ENCODE measurements at regions not wholly inside any gene's neighbourhood (a gene's known extent, or its start where the extent isn't known, plus 50 kb on each side); places are given as distances from the start of the nearest gene placed in this dataset.

DNA sequence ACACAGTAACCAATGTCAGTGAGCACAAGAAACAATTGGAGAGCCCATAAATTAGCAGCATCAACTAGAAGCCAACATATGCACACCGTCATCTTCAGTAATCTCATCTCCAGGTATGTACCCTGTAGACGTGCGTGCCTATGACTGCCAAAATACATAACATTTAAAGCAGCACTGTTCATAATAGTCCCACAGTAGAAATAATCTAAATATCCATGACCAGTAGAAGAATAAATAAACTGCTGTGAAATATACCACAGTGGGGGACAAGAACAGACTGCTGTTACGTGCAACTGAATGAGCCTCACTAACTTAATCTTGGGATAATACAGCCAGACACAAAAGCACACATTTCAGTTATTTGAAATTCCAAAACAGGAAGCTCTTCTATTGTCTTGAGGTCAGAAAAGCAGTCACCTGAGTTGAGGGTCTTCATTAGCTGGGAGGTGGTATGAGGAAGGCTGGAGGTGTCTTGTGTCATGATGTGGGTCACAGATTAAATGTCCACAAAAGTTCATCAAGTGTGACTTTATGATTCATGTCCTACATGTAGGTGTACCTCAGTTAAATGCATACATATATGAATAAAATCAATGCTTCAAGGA lies 454.2 kb upstream of the AKR1E2 start:
- Histone ChIP-seq H3K4me1 (ENCODE audit: control insufficient read depth, insufficient read depth, low read length) (no peaks in the 10 kb centered on the region), H3K36me3 (ENCODE audit: control insufficient read depth, insufficient read depth, low read length) (no peaks in the 10 kb centered on the region), H3K9me3 (ENCODE audit: control insufficient read depth, insufficient read depth, low read length) (no peaks in the 10 kb centered on the region), H3K27me3 (ENCODE audit: control insufficient read depth, insufficient read depth, low read length) (no peaks in the 10 kb centered on the region), H3K9ac (ENCODE audit: low read depth, low read length) (no peak overlapping the region), H3K4me3 (ENCODE audit: low read depth, low read length) (no peak overlapping the region), H3K27ac (ENCODE audit: low read depth, low read length) (no peak overlapping the region)

DNA sequence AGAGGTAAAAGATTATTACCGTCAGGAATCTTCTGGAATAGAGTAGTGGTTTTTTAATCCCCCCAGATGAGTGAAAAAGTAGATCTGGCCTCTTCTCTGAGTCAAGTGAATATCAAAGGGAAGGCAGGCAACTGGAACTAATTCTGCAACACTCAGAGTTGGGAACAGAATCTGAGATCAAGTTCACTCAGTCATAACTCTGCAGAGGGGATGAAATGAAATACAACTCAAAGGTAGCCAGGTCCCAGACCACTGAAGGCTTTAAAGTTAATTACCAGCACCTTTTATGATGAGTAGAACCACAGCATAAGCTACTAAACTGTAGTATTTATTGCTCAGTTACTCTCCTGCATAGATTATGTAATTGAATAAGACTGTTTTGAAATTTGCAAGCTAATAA lies 455.6 kb upstream of the AKR1E2 start:
- no peak overlapping the region for H3K27ac ChIP-seq (ENCODE audit: low read depth, low read length)
- H3K9ac ChIP-seq (ENCODE audit: low read depth, low read length) = no peak overlapping the region
- no peak overlapping the region for H3K4me3 ChIP-seq (ENCODE audit: low read depth, low read length)
- no peaks in the 10 kb centered on the region for H3K9me3 ChIP-seq (ENCODE audit: control insufficient read depth, insufficient read depth, low read length)
- H3K36me3 ChIP-seq (ENCODE audit: control insufficient read depth, insufficient read depth, low read length) = no peaks in the 10 kb centered on the region
- H3K27me3 ChIP-seq (ENCODE audit: control insufficient read depth, insufficient read depth, low read length) = no peaks in the 10 kb centered on the region
- H3K4me1 ChIP-seq (ENCODE audit: control insufficient read depth, insufficient read depth, low read length) = no peaks in the 10 kb centered on the region

DNA sequence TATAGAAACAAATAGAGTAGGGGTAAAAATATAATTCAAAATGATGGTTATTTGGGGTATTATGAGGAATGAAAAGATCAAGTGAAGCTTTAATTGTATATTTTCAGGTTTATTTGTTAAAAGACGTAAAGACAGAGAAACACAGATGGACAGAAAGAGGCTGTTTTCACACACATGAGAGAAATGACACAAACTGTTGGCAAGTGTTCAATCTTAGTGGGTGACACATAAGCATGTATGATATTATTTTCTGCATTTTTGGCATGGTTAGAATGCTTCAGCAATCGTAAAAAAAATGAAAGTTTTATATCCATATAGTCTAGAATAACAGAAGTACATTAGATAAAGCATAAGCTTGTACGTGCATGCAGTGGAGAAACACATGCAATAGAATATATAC lies 464.4 kb upstream of the AKR1E2 start:
- H3K27me3 ChIP-seq (ENCODE audit: control insufficient read depth, insufficient read depth, low read length) = no peaks in the 10 kb centered on the region
- 0 out of 2 replicates have a peak, but pooled peaks cover 7% of the 10 kb centered on the region for H3K4me1 ChIP-seq (ENCODE audit: control insufficient read depth, insufficient read depth, low read length)
- H3K9me3 ChIP-seq (ENCODE audit: control insufficient read depth, insufficient read depth, low read length) = no peaks in the 10 kb centered on the region
- H3K4me3 ChIP-seq (ENCODE audit: low read depth, low read length) = no peak overlapping the region
- no peak overlapping the region for H3K27ac ChIP-seq (ENCODE audit: low read depth, low read length)
- H3K36me3 ChIP-seq (ENCODE audit: control insufficient read depth, insufficient read depth, low read length) = no peaks in the 10 kb centered on the region
- H3K9ac ChIP-seq (ENCODE audit: low read depth, low read length) = no peak overlapping the region

DNA sequence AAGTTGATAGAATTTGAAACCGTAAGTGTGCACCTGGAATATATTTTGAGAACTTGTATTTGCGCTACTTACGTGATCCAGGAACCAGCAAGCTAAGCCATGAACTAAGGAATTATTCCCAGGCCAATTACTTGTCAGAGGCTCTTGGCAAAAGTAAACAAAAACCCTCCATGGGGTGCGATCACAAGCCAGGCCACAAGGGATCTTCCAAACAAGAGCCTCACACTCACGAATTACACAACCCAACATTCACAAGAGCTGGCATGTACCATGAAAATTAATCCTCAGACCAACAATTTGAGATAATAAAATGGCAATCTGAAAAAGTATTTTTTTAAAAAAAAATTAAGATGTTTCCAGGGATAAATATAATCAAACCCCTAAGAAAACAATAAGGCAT lies 467.0 kb upstream of the AKR1E2 start:
- Histone ChIP-seq H3K9me3 (ENCODE audit: control insufficient read depth, insufficient read depth, low read length) (no peaks in the 10 kb centered on the region), H3K9ac (ENCODE audit: low read depth, low read length) (no peak overlapping the region), H3K27me3 (ENCODE audit: control insufficient read depth, insufficient read depth, low read length) (no peaks in the 10 kb centered on the region), H3K4me1 (ENCODE audit: control insufficient read depth, insufficient read depth, low read length) (0 out of 2 replicates have a peak, but pooled peaks cover 7% of the 10 kb centered on the region), H3K4me3 (ENCODE audit: low read depth, low read length) (no peak overlapping the region), H3K27ac (ENCODE audit: low read depth, low read length) (no peak overlapping the region), H3K36me3 (ENCODE audit: control insufficient read depth, insufficient read depth, low read length) (no peaks in the 10 kb centered on the region)

DNA sequence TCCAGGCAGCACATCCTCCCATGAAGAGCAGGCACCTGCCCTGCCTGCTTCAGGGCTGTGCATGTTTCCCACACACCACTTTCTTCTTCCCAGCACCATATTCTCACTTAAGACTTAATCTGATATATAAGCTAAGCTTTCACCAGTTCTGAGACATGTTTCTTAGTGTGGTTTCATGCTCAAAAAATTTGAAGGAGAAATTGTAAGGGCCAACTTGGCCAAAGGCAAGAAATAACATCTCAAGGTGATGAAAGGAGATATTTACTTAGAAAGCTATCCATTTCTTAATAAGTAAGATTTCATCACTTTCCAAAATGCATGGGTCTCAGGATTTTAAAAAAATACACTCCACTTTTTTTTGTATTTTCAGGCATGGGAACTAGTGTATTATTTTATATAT lies 468.1 kb upstream of the AKR1E2 start:
- Histone ChIP-seq H3K27ac (ENCODE audit: low read depth, low read length) (no peak overlapping the region), H3K27me3 (ENCODE audit: control insufficient read depth, insufficient read depth, low read length) (no peaks in the 10 kb centered on the region), H3K9me3 (ENCODE audit: control insufficient read depth, insufficient read depth, low read length) (no peaks in the 10 kb centered on the region), H3K4me1 (ENCODE audit: control insufficient read depth, insufficient read depth, low read length) (0 out of 2 replicates have a peak, but pooled peaks cover 7% of the 10 kb centered on the region), H3K4me3 (ENCODE audit: low read depth, low read length) (no peak overlapping the region), H3K36me3 (ENCODE audit: control insufficient read depth, insufficient read depth, low read length) (no peaks in the 10 kb centered on the region), H3K9ac (ENCODE audit: low read depth, low read length) (no peak overlapping the region)

DNA sequence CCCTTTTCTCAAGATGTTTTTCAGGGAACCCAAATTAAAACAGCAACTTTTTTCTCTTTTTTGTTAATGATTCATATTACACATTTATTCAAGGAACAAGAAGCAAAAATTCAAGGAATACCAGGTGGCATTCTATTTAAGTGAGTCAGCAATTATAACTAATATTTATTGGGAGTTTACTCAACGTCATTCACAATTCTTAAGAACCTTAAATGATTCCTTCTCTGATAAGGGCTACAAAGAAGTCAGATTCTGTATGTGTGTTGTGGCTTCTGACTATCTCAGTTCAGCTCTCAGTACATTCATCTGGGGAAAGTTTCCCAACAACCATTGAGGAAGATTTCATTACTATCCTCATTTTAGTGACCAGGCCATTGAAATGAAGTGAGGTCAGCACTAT lies 470.7 kb upstream of the AKR1E2 start:
- H3K9ac ChIP-seq (ENCODE audit: low read depth, low read length) = no peak overlapping the region
- H3K36me3 ChIP-seq (ENCODE audit: control insufficient read depth, insufficient read depth, low read length) = no peaks in the 10 kb centered on the region
- no peak overlapping the region for H3K27ac ChIP-seq (ENCODE audit: low read depth, low read length)
- H3K4me3 ChIP-seq (ENCODE audit: low read depth, low read length) = no peak overlapping the region
- no peaks in the 10 kb centered on the region for H3K27me3 ChIP-seq (ENCODE audit: control insufficient read depth, insufficient read depth, low read length)
- no peaks in the 10 kb centered on the region for H3K9me3 ChIP-seq (ENCODE audit: control insufficient read depth, insufficient read depth, low read length)
- H3K4me1 ChIP-seq (ENCODE audit: control insufficient read depth, insufficient read depth, low read length) = peaks cover 11% of the 10 kb centered on the region; the same call in 1 of the 2 replicates

DNA sequence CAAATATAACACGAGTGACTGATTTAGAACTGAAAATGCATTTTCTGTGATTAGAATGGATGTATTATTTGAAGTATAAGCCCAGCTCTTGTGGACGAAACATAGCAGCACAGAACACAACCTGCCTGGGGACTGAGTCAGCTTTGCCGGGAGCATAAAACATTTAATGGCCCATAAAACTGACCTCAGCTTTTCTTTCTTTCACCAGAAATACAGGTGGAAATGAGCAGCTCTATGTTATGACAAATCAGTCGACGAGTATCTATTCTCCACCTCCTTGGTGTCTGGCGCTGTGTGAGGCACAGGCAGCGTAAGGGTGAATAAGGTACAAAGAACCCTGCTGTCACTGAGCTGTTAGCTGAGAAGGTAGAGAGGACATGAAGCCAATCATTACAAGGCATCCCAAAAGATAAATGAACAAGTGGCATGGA lies 471.6 kb upstream of the AKR1E2 start:
- H3K4me1 ChIP-seq (ENCODE audit: control insufficient read depth, insufficient read depth, low read length) = peaks cover 11% of the 10 kb centered on the region; the same call in 1 of the 2 replicates
- H3K36me3 ChIP-seq (ENCODE audit: control insufficient read depth, insufficient read depth, low read length) = no peaks in the 10 kb centered on the region
- no peak overlapping the region for H3K4me3 ChIP-seq (ENCODE audit: low read depth, low read length)
- H3K27me3 ChIP-seq (ENCODE audit: control insufficient read depth, insufficient read depth, low read length) = no peaks in the 10 kb centered on the region
- H3K9ac ChIP-seq (ENCODE audit: low read depth, low read length) = no peak overlapping the region
- no peaks in the 10 kb centered on the region for H3K9me3 ChIP-seq (ENCODE audit: control insufficient read depth, insufficient read depth, low read length)
- no peak overlapping the region for H3K27ac ChIP-seq (ENCODE audit: low read depth, low read length)

DNA sequence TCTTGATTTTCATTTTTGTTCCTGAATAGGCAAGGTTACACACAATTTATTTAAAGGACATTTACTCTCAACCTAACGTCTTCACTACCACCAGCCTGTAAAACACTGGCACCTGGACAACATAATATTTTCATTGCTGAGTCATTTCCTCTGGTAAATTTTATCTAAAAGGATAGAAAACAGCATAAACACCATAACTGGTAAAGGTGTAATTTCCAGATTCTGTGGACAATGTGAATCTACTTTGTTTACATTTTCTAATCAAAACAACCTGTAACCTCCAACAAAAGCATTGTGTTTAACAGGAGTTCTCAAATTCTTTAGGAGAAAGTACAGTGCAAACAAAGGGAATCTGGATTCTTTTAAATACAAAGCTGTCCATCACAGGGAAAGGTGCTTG lies 472.0 kb upstream of the AKR1E2 start:
- Histone ChIP-seq H3K4me1 (ENCODE audit: control insufficient read depth, insufficient read depth, low read length) (peaks cover 9% of the 10 kb centered on the region; the same call in 1 of the 2 replicates), H3K27me3 (ENCODE audit: control insufficient read depth, insufficient read depth, low read length) (no peaks in the 10 kb centered on the region), H3K27ac (ENCODE audit: low read depth, low read length) (no peak overlapping the region), H3K4me3 (ENCODE audit: low read depth, low read length) (no peak overlapping the region), H3K9ac (ENCODE audit: low read depth, low read length) (no peak overlapping the region), H3K36me3 (ENCODE audit: control insufficient read depth, insufficient read depth, low read length) (no peaks in the 10 kb centered on the region), H3K9me3 (ENCODE audit: control insufficient read depth, insufficient read depth, low read length) (no peaks in the 10 kb centered on the region)

DNA sequence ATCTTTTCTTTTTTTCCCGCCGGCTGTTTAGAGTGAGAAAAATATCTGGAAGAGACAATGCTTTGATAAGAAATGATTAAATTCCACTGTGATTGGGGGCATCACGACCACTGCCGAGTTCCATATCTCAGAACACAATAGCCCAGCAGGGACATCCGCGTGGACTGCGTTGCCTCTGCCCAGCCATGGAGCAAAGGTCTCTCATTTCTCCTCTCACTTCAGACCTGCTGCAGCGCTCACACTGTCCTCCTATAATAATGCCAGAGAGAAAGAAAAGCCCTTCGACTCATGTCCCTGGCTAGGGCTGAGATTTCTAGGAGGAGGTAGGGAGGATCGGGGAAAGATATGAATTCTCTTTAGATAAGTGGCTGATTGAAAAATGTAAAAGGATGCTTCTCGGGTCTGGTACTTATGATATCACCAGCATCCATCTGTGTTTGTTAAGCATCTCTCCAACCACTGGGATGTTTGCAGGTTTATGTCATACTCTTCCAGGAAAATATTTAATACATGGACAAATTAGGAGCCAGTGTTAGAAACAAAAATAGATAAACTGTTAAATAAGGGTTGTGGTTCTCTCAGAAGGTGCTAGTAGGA lies 472.9 kb upstream of the AKR1E2 start:
- Histone ChIP-seq H3K27me3 (ENCODE audit: control insufficient read depth, insufficient read depth, low read length) (no peaks in the 10 kb centered on the region), H3K27ac (ENCODE audit: low read depth, low read length) (no peak overlapping the region), H3K4me1 (ENCODE audit: control insufficient read depth, insufficient read depth, low read length) (peaks cover 4% of the 10 kb centered on the region; the same call in 1 of the 2 replicates), H3K4me3 (ENCODE audit: low read depth, low read length) (no peak overlapping the region), H3K9me3 (ENCODE audit: control insufficient read depth, insufficient read depth, low read length) (no peaks in the 10 kb centered on the region), H3K36me3 (ENCODE audit: control insufficient read depth, insufficient read depth, low read length) (no peaks in the 10 kb centered on the region), H3K9ac (ENCODE audit: low read depth, low read length) (no peak overlapping the region)

DNA sequence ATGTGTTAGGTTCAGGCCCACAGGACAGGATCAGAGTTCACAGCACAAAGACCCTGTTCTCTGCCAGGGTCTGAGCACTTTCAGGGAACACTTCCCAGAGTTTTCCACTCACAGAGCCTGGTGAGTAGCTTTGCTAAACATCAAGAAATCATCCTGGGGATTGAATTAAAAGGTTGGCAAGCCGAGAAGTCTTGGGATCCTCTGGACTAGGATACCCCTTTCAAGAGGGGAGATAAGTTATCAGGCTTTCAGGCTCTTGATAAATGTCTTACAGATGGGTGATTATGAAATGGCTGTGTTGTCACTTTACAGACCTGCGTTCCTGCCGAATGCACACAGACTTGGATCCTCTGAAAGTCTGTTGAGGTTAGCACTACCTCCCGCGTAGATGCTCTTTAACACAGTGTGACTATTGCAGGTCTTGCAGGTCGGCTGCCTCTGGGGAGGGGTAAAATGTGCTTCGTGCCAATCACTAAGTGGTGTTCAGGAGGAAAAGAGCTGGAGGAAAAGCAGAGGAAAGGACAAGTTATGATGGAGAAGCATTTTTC lies 473.5 kb upstream of the AKR1E2 start:
- Histone ChIP-seq H3K9me3 (ENCODE audit: control insufficient read depth, insufficient read depth, low read length) (no peaks in the 10 kb centered on the region), H3K9ac (ENCODE audit: low read depth, low read length) (no peak overlapping the region), H3K27me3 (ENCODE audit: control insufficient read depth, insufficient read depth, low read length) (no peaks in the 10 kb centered on the region), H3K36me3 (ENCODE audit: control insufficient read depth, insufficient read depth, low read length) (no peaks in the 10 kb centered on the region), H3K4me3 (ENCODE audit: low read depth, low read length) (no peak overlapping the region), H3K27ac (ENCODE audit: low read depth, low read length) (no peak overlapping the region), H3K4me1 (ENCODE audit: control insufficient read depth, insufficient read depth, low read length) (peaks cover 4% of the 10 kb centered on the region; the same call in 1 of the 2 replicates)

DNA sequence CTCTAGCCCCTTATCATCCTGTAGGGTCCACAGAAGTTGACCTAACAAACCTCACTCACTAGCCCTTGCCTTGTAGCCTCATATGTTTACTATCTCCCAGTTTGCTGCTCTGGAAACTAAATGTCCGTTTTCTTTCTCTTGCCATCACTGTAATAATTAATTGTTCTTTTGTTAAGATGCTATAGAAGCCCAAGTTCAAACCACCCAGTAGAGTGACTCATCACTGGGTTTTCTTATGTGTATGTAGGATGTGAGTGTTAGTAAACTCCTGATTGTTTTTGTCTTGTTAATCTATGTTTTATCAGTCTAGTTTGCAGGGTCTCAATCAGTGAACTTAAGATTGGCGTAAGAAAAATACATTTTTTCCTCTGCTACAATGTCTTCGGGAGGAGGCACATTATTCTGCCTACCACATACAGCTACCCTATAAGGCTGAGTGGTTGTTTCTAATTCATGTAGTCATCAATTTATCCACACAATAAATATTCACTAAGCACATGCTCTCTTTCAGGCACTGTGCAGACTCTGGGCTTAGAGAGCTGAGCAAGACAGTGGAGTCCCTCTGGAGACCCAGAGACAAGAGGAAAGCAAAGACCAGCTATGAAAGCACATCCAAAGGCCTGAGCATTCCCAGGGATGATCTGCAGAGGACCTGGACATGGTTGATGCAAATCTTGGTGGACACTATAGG lies 474.1 kb upstream of the AKR1E2 start:
- Histone ChIP-seq H3K4me1 (ENCODE audit: control insufficient read depth, insufficient read depth, low read length) (peaks cover 4% of the 10 kb centered on the region; the same call in 1 of the 2 replicates), H3K4me3 (ENCODE audit: low read depth, low read length) (no peak overlapping the region), H3K36me3 (ENCODE audit: control insufficient read depth, insufficient read depth, low read length) (no peaks in the 10 kb centered on the region), H3K27ac (ENCODE audit: low read depth, low read length) (no peak overlapping the region), H3K9ac (ENCODE audit: low read depth, low read length) (no peak overlapping the region), H3K9me3 (ENCODE audit: control insufficient read depth, insufficient read depth, low read length) (no peaks in the 10 kb centered on the region), H3K27me3 (ENCODE audit: control insufficient read depth, insufficient read depth, low read length) (no peaks in the 10 kb centered on the region)

All from HUES48 (cell line).